PC-9 (cell line): ENCODE measurements at regions not wholly inside any gene's neighbourhood (a gene's known extent, or its start where the extent isn't known, plus 50 kb on each side); places are given as distances from the start of the nearest gene placed in this dataset.

ENCODE experiments used
- BruUV-seq: library from RNA; stranded (reverse); fragments of 400-500 nt; replicated peaks from 2 replicates; lab custom pipeline; 2021; lab: Mats Ljungman, UMichigan
- CTCF ChIA-PET: fragments of 300-600 bp; sonication (Branson Sonifier 250); formaldehyde crosslinking; loops from one replicate; lab custom pipeline; 2022; ENCODE audit warnings: antibody characterized with exemption; lab: Charles Lee
- POLR2A ChIA-PET: fragments of 300-600 bp; sonication (Branson Sonifier 250); formaldehyde crosslinking; loops from one replicate; lab custom pipeline; 2022; ENCODE audit warnings: antibody characterized with exemption; ENCODE audit not compliant: unreplicated experiment; lab: Charles Lee
- DNase-seq, 2 experiments: peaks; one replicate each; pipeline versions ENCODE4 v3.0.0 to v3.0.0-alpha.2; 2015 to 2022; ENCODE audit warnings: mixed read lengths in 1 of 2
- H2AFZ ChIP-seq: fragments of 200-600 bp; sonication (generic); 2 replicates; pipeline ENCODE4 v1.8.1; 2017; ENCODE audit warnings: antibody characterized with exemption
- H3F3A ChIP-seq: fragments of 200-600 bp; sonication (generic); 2 replicates; pipeline ENCODE4 v1.8.1; 2017; ENCODE audit warnings: antibody characterized with exemption, mild to moderate bottlenecking, low read depth; ENCODE audit not compliant: insufficient read depth
- H3K27ac ChIP-seq: fragments of 200-600 bp; sonication (generic); 2 replicates; pipeline ENCODE4 v1.6.1; 2016; ENCODE audit warnings: mixed run types
- H3K27me3 ChIP-seq: fragments of 200-600 bp; sonication (generic); 2 replicates; pipeline ENCODE4 v1.6.1; 2016; ENCODE audit warnings: low read depth, mixed run types; ENCODE audit not compliant: insufficient read depth
- H3K36me3 ChIP-seq: fragments of 200-600 bp; sonication (generic); 2 replicates; pipeline ENCODE4 v1.6.1; 2016; ENCODE audit warnings: low read depth, mixed run types
- H3K4me1 ChIP-seq: fragments of 200-600 bp; sonication (generic); replicated peaks from 2 replicates; pipeline ENCODE4 v1.6.1; 2016; ENCODE audit warnings: mixed run types; ENCODE audit not compliant: insufficient read depth
- H3K4me2 ChIP-seq: fragments of 200-600 bp; sonication (generic); 2 replicates; pipeline ENCODE4 v1.6.1; 2017; ENCODE audit warnings: mixed run types
- H3K4me3 ChIP-seq: fragments of 200-600 bp; sonication (generic); 2 replicates; pipeline ENCODE4 v1.6.1; 2016; ENCODE audit warnings: mixed run types
- H3K79me2 ChIP-seq: fragments of 200-600 bp; sonication (generic); 2 replicates; pipeline ENCODE4 v1.6.1; 2017; ENCODE audit warnings: low read depth, mixed run types
- H3K9me2 ChIP-seq: fragments of 200-600 bp; sonication (generic); 2 replicates; pipeline ENCODE4 v1.8.1; 2017; ENCODE audit warnings: mild to moderate bottlenecking; ENCODE audit not compliant: insufficient read depth
- H3K9me3 ChIP-seq: fragments of 200-600 bp; sonication (generic); 2 replicates; pipeline ENCODE4 v1.8.1; 2016; ENCODE audit warnings: low read depth; ENCODE audit not compliant: insufficient read depth
- H4K20me1 ChIP-seq: fragments of 200-600 bp; sonication (generic); 2 replicates; pipeline ENCODE4 v1.8.1; 2017; ENCODE audit not compliant: insufficient read depth
- CTCF ChIP-seq: fragments of 200-600 bp; sonication (generic); conservative IDR thresholded peaks from 2 replicates; pipeline ENCODE4 v1.6.1; 2017; ENCODE audit warnings: mixed run types, antibody characterized with exemption, mild to moderate bottlenecking, moderate library complexity
- EZH2 ChIP-seq: fragments of 200-600 bp; sonication (generic); IDR thresholded peaks from 2 replicates; pipeline ENCODE4 v1.8.0; 2017; ENCODE audit warnings: antibody characterized with exemption, low read depth
- intact Hi-C: fragments of 100-400 bp; cut with micrococcal nuclease; formaldehyde crosslinking; loops from one replicate; pipeline ENCODE4 v1.10.0; 2022; ENCODE audit not compliant: unreplicated experiment

- CTCF ChIA-PET: no interaction called here
- Histone ChIP-seq H3K4me2 (no peak overlapping the region), H3K79me2 (no peaks in the 10 kb centered on the region), H3K9me3 (no peaks in the 10 kb centered on the region), H3K27ac (no peak overlapping the region), H2AFZ (no peak overlapping the region), H3K4me1 (no peaks in the 10 kb centered on the region), H4K20me1 (no peaks in the 10 kb centered on the region), H3K4me3 (no peak overlapping the region), H3K36me3 (no peaks in the 10 kb centered on the region), H3F3A (no peaks in the 10 kb centered on the region), H3K9me2 (no peaks in the 10 kb centered on the region; the same call in 1 of the 2 replicates), H3K27me3 (no peaks in the 10 kb centered on the region)
- TF ChIP-seq EZH2: no peak
- no peak for TF ChIP-seq CTCF
- intact Hi-C loops: no loop called here
- BruUV-seq: no TSS peak
- POLR2A ChIA-PET: no interaction called here
- peak in 1 of 2 experiments; percentile 2 for DNase-seq
Observed at GRCh38 chr12:87806310-87806709, 222.9 kb downstream of the C12orf50 start.

- ChIA-PET CTCF (no interaction called here), POLR2A (no interaction called here)
- no peak for TF ChIP-seq EZH2
- TF ChIP-seq CTCF: no peak
Observed at GRCh38 chr12:87804386-87804785, 224.8 kb downstream of the C12orf50 start.

DNA sequence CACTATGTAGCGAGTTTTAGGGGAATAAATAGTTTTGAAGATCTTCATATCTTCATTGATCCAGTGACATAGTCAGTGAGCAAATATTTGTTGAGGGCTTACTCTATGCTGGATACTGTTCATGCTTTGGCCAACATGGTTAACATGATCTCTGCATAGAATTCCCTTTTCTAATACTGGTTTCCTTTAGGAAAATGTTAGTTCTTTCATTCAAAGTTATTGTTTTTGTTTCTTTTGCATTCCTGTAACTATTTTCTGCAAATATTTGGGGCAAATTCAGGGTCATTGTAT lies 226.5 kb downstream of the C12orf50 start:
- H3K4me1 ChIP-seq: no peaks in the 10 kb centered on the region
- no peak for DNase-seq
- no TSS peak for BruUV-seq
- ChIA-PET CTCF (no interaction called here), POLR2A (no interaction called here)
- no peaks in the 10 kb centered on the region; the same call in 1 of the 2 replicates for H3K9me2 ChIP-seq
- TF ChIP-seq EZH2 (no peak), CTCF (no peak)
- no peaks in the 10 kb centered on the region for H3F3A ChIP-seq
- H3K79me2 ChIP-seq: no peaks in the 10 kb centered on the region
- no peaks in the 10 kb centered on the region for H3K36me3 ChIP-seq
- no peak overlapping the region for H3K4me3 ChIP-seq
- no peaks in the 10 kb centered on the region for H3K27me3 ChIP-seq
- no peak overlapping the region for H3K4me2 ChIP-seq
- H2AFZ ChIP-seq: no peak overlapping the region
- H3K27ac ChIP-seq: no peak overlapping the region
- H3K9me3 ChIP-seq: no peaks in the 10 kb centered on the region
- intact Hi-C loops: no loop called here
- H4K20me1 ChIP-seq: no peaks in the 10 kb centered on the region

More at GRCh38 chr12:87804386-87804785, 224.8 kb downstream of the C12orf50 start:
- Histone ChIP-seq H3K36me3 (no peaks in the 10 kb centered on the region), H3K4me2 (no peak overlapping the region), H3K9me3 (no peaks in the 10 kb centered on the region), H3F3A (no peaks in the 10 kb centered on the region), H3K9me2 (no peaks in the 10 kb centered on the region; the same call in 1 of the 2 replicates), H3K27me3 (no peaks in the 10 kb centered on the region), H3K4me1 (no peaks in the 10 kb centered on the region), H3K27ac (no peak overlapping the region), H4K20me1 (no peaks in the 10 kb centered on the region), H3K79me2 (no peaks in the 10 kb centered on the region), H2AFZ (no peak overlapping the region), H3K4me3 (no peak overlapping the region)
- no peak for DNase-seq
- intact Hi-C loops: no loop called here
- no TSS peak for BruUV-seq
